Left lung (tissue), 4 donors: ENCODE measurements at regions not wholly inside any gene's neighbourhood (a gene's known extent, or its start where the extent isn't known, plus 50 kb on each side); places are given as distances from the start of the nearest gene placed in this dataset.

Experiments
- ATAC-seq: fragments of 200-7000 bp; cut with Tn5 transposase; one replicate; pipeline ENCODE4 v1.9.1; 2020; ENCODE audit warnings: moderate library complexity
- DNase-seq, 4 donors: peaks; one replicate each; pipeline ENCODE4 v3.0.0-alpha.2; 2013 to 2020
- H3K27ac ChIP-seq, 2 donors: fragments of 200-600 bp; sonication (generic) in 1 of 2; one replicate each; pipeline versions ENCODE4 v1.5.0 to v1.8.0; 2020 to 2021
- H3K27me3 ChIP-seq, 2 donors: fragments of 200-600 bp; sonication (generic) in 1 of 2; one replicate each; pipeline versions ENCODE4 v1.5.0 to v1.8.0; 2020 to 2021
- H3K36me3 ChIP-seq, 2 donors: fragments of 200-600 bp; sonication (generic) in 1 of 2; one replicate each; pipeline versions ENCODE4 v1.5.0 to v1.8.0; 2020 to 2021
- H3K4me1 ChIP-seq, 2 donors: fragments of 200-600 bp; one replicate each; pipeline ENCODE4 v1.8.0; 2021
- H3K4me3 ChIP-seq, 2 donors: fragments of 200-600 bp; sonication (generic) in 1 of 2; one replicate each; pipeline versions ENCODE4 v1.5.0 to v1.8.0; 2020 to 2021; ENCODE audit warnings: mild to moderate bottlenecking in 1 of 2
- H3K9me3 ChIP-seq, 2 donors: fragments of 200-600 bp; sonication (generic) in 1 of 2; one replicate each; pipeline versions ENCODE4 v1.5.0 to v1.8.0; 2020 to 2021
- intact Hi-C, 2 donors: fragments of 100-400 bp; cut with DNase I; formaldehyde crosslinking; loops; one replicate each; pipeline versions ENCODE4 v1.11.2 to v1.14.2; 2022
- TF ChIP-seq, protein P1 (sequence below), 2 donors: fragments of 200-600 bp; sonication (generic) in 1 of 2; IDR thresholded peaks; one replicate each; pipeline versions ENCODE4 v1.5.0 to v1.8.0; 2021; ENCODE audit warnings: antibody characterized with exemption in 2 of 2
- donor health status: DM: no; HTN: yes; CAD: no.
- donor health status: DM: no; HTN: no; CAD: no.

DNA sequence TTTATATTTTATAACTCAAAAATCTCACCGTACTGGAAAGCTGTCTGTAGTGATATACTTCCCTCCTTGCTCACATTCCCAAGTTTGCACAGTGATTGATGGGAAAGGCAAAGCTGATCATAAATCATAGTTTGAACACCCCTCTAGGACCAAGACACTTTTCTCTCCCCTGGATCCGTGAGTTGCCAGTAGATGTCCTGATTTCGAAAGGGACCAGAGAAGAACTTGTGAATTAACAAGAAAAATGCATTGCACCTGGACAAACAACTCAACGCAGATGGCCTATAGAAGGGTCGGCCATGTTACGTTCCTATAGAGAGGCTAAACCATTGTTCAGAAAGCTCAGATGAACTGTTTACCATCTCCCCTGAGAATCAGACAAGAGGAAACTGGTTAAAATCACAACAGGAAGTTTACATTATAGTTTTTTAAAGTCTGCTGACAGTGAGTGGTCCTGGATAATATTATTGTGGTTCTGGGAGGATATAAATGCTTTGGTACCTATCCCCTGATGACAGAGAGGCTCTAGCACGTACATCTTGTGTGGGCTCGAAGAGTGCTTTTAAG is 124.0 kb upstream of the SLC45A1 start:
- no peak for ATAC-seq
- Histone ChIP-seq H3K27me3 (no peaks in the 10 kb centered on the region), H3K4me3 (no peak overlapping the region), H3K27ac (no peak overlapping the region), H3K4me1 (peaks cover 10 to 34% of the 10 kb centered on the region in 2 donors), H3K9me3 (no peaks in the 10 kb centered on the region), H3K36me3 (no peaks in the 10 kb centered on the region)
- DNase-seq = no peak
- intact Hi-C loops = no loop called here
- TF ChIP-seq, protein P1, sequence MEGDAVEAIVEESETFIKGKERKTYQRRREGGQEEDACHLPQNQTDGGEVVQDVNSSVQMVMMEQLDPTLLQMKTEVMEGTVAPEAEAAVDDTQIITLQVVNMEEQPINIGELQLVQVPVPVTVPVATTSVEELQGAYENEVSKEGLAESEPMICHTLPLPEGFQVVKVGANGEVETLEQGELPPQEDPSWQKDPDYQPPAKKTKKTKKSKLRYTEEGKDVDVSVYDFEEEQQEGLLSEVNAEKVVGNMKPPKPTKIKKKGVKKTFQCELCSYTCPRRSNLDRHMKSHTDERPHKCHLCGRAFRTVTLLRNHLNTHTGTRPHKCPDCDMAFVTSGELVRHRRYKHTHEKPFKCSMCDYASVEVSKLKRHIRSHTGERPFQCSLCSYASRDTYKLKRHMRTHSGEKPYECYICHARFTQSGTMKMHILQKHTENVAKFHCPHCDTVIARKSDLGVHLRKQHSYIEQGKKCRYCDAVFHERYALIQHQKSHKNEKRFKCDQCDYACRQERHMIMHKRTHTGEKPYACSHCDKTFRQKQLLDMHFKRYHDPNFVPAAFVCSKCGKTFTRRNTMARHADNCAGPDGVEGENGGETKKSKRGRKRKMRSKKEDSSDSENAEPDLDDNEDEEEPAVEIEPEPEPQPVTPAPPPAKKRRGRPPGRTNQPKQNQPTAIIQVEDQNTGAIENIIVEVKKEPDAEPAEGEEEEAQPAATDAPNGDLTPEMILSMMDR (IDR thresholded peaks at IDR 0.05) = no peak

DNA sequence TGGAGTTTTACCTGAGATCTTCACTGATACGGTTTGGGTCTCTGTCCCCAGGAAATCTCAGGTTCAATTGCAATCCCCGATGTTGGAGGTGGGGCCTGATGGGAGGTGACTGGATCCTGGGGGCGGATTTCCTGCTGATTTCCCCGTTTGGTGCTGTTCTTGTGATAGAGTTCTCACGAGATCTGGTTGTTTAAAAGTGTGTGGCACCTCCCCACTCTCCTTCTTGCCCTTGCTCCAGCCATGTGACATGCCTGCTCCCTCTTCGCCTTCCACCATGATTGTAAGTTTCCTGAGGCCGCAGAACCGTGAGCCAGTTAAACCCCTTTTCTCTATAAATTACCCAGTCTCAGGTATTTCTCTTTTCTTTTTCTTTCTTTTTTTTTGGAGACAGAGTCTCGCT is 126.4 kb upstream of the SLC45A1 start:
- ATAC-seq = no peak

DNA sequence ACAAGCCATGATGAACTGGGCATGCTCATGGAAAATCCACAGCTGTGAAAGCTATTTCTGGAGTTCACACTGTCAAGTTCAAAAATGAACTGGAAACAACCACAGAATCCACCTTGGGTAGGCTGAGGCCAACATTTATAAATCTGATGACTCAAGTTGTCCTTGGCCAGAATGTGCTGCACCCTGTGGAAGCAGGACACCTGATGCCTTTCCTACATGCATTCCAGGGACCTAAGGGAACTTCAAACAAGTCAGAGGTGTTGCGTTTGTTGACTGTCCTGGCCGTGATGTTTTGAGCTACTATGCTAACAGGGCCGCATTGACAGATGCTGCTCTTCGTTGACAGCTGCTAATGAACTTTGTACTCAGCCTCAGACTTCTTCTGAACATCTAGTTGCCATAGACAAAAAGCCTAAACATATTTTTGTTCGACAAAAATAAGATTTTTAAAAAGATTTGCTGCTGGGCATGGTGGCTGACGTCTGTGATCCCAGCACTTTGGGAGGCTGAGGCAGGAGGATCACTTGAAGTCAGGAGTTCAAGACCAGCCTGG is 127.9 kb upstream of the SLC45A1 start:
- DNase-seq = no peak
- TF ChIP-seq, protein P1 (IDR thresholded peaks at IDR 0.05) = no peak
- intact Hi-C loops = no loop called here
- no peaks in the 10 kb centered on the region for H3K9me3 ChIP-seq
- no peak overlapping the region for H3K27ac ChIP-seq
- no peak for ATAC-seq
- H3K27me3 ChIP-seq = no peaks in the 10 kb centered on the region
- H3K4me1 ChIP-seq = peaks cover 0 to 12% of the 10 kb centered on the region in 2 donors
- H3K36me3 ChIP-seq = no peaks in the 10 kb centered on the region
- no peak overlapping the region for H3K4me3 ChIP-seq

More for the DNA sequence above, 126.4 kb upstream of the SLC45A1 start:
- peak in 1 of 4 donors; percentile 6 for DNase-seq
- Histone ChIP-seq H3K4me1 (peaks cover 0 to 12% of the 10 kb centered on the region in 2 donors), H3K9me3 (no peaks in the 10 kb centered on the region), H3K4me3 (no peak overlapping the region), H3K27ac (no peak overlapping the region), H3K27me3 (no peaks in the 10 kb centered on the region), H3K36me3 (no peaks in the 10 kb centered on the region)
- intact Hi-C loops = no loop called here
- TF ChIP-seq, protein P1 (IDR thresholded peaks at IDR 0.05) = no peak

DNA sequence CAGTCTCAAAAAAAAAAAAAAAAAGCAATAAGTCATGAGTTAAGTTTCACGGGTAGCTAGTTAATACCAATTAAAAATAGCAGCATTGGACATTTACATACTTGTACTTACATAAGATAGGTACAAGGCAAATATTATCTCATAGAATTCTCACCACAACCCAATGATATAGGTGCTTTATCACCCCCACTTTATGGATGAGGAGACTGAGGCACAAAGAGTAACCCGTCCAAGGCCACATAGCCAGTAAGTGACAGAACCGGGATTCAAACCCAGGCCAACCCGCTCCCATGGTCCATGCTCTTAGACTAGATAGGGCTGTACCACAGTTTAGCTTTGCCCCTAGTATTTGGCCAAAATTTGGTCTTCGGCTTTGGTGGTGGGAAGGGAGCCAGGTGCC is 132.5 kb upstream of the SLC45A1 start:
- ATAC-seq = no peak
- no peaks in the 10 kb centered on the region for H3K27me3 ChIP-seq
- intact Hi-C loops = no loop called here

DNA sequence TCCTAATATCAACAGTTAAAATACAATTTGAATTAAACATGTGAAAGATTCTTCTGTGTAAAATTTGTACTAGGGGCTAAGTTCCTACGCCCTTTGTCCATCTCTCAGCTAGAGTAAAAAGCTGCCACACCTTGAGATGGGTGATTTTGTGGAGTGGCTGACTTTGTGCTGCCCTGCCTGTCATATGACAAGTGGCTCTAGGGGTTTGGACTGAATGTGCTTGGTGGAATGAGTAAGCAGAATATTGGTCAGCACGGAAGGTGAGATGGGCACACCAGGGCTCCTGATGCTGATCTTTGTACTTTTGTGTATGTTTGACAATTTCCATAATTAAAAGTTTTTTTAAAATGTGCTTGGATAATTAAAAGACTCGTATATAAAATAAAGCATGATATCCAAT is 133.6 kb upstream of the SLC45A1 start:
- peaks cover 0 to 16% of the 10 kb centered on the region in 2 donors for H3K4me1 ChIP-seq
- no peak overlapping the region for H3K4me3 ChIP-seq
- H3K36me3 ChIP-seq = no peaks in the 10 kb centered on the region
- ATAC-seq (peak; percentile 69), DNase-seq (no peak)
- H3K9me3 ChIP-seq = peaks cover 0 to 10% of the 10 kb centered on the region in 2 donors
- intact Hi-C loops = no loop called here
- H3K27me3 ChIP-seq = no peaks in the 10 kb centered on the region
- H3K27ac ChIP-seq = peak overlapping the region in 1 of 2 donors; percentile 76
- TF ChIP-seq, protein P1 (IDR thresholded peaks at IDR 0.05) = no peak

More for the DNA sequence above, 132.5 kb upstream of the SLC45A1 start:
- Histone ChIP-seq H3K4me3 (no peak overlapping the region), H3K9me3 (no peaks in the 10 kb centered on the region), H3K4me1 (peaks cover 0 to 16% of the 10 kb centered on the region in 2 donors), H3K36me3 (no peaks in the 10 kb centered on the region), H3K27ac (no peak overlapping the region)
- peak in 1 of 4 donors; percentile 9 for DNase-seq
- TF ChIP-seq, protein P1 (IDR thresholded peaks at IDR 0.05) = no peak
